M059J (cell line): ENCODE measurements at regions not wholly inside any gene's neighbourhood (a gene's known extent, or its start where the extent isn't known, plus 50 kb on each side); places are given as distances from the start of the nearest gene placed in this dataset.

Experiments used
- DNase-seq: peaks from one replicate; pipeline ENCODE4 v3.0.0-alpha.2; 2012; ENCODE audit warnings: low read depth

DNA sequence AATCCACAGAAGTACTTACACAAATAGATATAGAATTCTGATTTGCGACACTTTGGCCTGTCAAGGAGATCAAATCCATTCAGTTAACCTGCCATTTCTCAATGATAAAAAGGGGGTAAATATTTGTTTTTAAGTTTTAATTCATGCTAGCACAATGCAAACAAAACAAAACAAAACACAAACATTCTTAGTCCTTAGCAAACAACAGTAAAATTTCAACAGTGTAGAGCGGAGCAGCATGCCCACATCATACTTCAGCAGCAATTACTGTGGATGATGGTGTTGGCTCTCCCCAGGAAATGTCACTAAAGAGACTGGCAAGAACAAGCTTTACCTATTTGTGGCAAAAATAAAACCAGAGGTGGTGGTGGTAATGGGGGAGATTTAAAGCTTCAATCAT lies 625.2 kb upstream of the PCDH20 start:
- no peak for DNase-seq

DNA sequence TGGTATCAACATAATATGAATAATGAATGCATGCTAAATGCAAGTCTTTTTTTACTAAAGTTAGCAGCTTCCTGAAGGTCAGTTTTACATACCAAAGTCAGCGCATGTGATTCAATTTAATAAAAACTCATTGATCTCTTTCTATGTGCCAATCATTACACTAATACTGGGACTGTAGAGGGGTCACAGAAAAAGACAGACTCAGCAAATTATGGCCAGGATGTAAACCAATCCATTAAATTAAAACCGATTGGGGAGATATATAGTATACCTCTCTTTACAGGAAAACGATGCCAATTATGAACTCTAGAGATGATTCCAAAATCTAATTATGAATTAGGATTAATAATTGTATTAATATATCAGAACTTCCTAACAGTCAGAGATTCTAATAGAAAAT lies 624.4 kb upstream of the PCDH20 start:
- DNase-seq, result no peak

GRCh38 chr13:62038214-62038613 lies 622.6 kb upstream of the PCDH20 start:
- no peak for DNase-seq

- DNase-seq, result no peak
Observed at GRCh38 chr13:62035981-62036380, 620.3 kb upstream of the PCDH20 start.

DNA sequence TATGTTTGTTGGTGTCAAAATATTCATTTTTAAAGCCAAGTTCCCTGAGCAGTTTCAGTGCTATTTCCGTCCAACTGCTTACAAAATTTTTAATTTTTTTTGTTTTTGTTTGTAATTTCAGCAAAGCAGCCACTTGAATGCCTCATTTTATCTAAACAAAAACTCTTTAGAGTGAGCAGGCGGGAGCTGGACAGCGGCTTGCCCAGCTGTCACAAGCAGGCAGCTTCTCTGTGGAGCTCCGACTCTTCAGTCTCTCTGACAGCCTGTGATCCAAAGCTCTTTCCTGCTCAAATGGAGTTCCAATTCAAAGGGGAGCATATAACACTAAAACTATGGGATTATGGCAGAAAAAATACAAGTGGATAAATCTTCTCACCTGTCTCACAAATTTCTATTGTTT lies 618.3 kb upstream of the PCDH20 start:
- no peak for DNase-seq

DNA sequence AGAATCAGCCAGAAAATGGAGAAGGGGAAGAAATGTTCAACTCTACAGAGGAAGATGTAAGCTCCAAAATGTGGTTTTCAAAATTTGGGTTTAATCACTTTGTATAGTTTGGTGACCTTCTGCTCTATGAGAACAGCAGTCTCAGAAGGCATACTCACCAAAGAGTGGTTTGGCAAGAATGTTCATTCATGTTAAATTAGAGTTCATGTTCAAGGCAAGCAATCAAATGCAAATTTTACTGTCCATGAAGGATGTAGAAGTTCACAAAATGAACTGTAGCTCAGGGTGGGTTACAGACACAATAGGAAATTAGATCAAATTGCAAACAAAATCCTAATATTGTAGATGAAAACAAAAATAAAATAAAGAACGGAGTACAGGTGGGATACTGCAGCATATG lies 606.7 kb upstream of the PCDH20 start:
- DNase-seq, result no peak

- DNase-seq, result no peak
Observed at GRCh38 chr13:62019858-62020257, 604.2 kb upstream of the PCDH20 start.

GRCh38 chr13:62014299-62014698 lies 598.6 kb upstream of the PCDH20 start:
- no peak for DNase-seq

DNA sequence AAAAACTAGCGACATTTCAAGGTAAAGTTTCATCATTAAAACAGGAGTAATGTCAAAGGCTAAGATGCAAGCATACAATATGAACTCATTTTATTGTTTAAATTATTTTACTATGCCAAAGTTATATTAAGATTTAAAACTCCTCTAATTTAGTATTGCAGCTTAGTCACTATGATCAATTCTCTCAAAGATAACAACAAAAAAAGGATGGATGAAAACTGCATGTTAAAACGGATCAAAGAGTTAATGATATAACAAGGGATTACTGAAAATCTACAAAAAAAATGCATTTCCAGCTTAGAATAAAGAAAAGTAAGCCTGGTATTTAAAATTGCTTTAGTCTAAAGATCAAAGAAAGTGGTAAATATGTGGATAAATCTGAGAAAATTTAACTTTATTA lies 587.8 kb upstream of the PCDH20 start:
- no peak for DNase-seq

DNA sequence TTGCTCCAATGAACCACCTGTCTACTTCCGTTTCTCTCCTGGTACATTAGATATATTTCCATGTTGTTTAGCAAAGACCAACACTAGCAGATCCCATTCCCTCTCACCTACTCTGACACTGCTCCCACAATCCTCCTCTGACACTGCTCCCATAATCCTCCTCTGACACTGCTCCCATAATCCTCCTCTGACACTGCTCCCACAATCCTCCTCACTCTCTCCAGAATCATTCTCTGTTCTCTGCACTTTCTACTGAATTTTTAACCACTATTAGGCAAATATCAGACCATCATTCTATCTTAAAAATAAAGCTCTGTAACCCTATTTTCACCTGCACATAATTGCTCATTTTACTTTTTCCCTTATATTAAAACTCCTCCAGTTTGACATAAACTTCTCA lies 578.5 kb upstream of the PCDH20 start:
- no peak for DNase-seq

DNA sequence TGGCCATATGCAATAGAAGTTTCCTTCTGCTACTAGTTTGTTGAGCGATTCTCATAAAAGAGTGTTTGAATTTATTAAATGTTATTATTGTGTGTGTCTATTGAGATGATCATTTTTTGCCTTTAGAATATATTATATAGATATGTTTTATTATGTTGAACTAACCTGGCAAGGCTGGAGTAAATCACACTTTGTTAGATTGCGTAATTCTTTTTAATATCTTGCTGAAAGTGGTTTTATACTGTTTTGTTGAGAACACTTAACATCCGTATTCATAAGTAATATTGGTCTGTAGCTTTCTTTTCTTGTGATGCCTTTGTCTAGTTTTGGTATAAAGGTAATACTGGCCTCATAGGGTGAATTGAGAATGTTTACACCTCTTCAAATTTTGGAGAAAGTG lies 574.3 kb upstream of the PCDH20 start:
- DNase-seq, result no peak

- no peak for DNase-seq
Observed at GRCh38 chr13:61988810-61989209, 573.2 kb upstream of the PCDH20 start.

DNA sequence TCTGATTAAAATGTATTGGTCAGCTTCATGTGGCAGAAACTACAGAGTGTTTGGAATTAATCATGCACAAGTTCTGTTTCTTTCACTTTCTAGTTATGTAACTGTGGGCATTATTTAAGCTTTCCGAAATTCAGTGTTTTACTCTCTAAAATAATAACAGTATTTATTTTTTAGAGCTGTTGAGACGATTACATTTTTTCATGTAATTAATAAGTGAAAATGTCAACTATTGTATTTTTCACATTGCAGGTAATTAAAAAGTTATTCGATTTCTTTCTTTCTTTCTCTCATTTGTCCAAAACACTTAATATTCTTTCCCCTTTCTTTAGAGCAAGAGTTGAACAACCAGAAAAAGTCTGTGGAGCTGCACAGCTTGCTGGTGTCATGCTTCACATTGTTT lies 559.4 kb upstream of the PCDH20 start:
- no peak for DNase-seq

- DNase-seq, result no peak
Observed at GRCh38 chr13:61965756-61966155, 550.1 kb upstream of the PCDH20 start.

DNA sequence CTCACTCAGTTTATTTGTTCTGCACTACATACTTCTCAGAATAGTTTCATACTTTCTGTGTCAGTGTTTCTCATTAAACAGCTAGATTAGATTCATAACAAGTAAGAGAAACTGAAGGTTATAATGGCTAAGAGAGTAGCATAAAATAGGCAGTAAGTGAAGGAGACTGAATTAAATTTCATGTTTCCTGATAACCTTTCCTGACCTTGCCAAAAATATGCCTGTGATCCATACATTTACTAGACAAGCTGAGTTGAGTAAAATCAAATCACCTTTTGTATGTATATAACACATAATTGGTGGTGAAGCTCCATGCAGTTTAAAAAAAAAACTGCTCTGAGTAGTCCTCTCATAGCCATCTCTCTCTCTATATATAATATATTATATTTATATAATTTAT lies 545.3 kb upstream of the PCDH20 start:
- no peak for DNase-seq

- peak; percentile 0 for DNase-seq
Observed at GRCh38 chr13:61954092-61954491, 538.4 kb upstream of the PCDH20 start.

- DNase-seq, result no peak
Observed at GRCh38 chr13:61950828-61951227, 535.2 kb upstream of the PCDH20 start.

DNA sequence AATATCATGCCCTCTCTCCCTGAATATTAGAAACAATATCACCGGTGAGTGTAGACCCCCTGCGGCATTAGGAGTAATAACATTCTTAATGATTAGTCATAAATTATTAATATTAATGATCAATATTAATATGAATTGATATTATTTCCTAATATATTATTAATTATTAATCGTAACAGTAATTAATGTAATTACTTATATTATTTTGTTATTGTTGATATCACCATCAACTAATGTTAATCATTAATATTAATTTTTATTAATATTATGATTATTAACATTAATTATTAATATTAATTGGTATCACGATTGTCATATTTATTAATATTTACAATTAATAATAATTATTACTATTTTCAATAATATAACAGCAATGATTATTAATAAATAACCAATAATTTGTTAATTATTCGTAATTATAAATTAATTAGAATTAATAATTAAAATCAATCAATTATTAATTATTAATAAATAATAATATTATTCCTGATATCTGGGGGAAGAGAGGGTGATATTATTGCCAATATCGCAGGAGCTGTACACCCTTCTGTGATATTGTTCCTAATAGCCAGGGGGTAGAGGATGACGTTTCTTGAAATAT lies 528.8 kb upstream of the PCDH20 start:
- no peak for DNase-seq

GRCh38 chr13:61935710-61936109 lies 520.1 kb upstream of the PCDH20 start:
- no peak for DNase-seq

- no peak for DNase-seq
Observed at GRCh38 chr13:61927648-61928047, 512.0 kb upstream of the PCDH20 start.

- DNase-seq, result no peak
Observed at GRCh38 chr13:61918841-61919240, 503.2 kb upstream of the PCDH20 start.

GRCh38 chr13:61916483-61916882 lies 500.8 kb upstream of the PCDH20 start:
- no peak for DNase-seq

GRCh38 chr13:61913183-61913582 lies 497.5 kb upstream of the PCDH20 start:
- no peak for DNase-seq

- no peak for DNase-seq
Observed at GRCh38 chr13:61908906-61909615, 493.4 kb upstream of the PCDH20 start.
